NCI-H2029 treated with DMSO at 0.1 percent for 48 hours (cell line): ENCODE measurements at regions not wholly inside any gene's neighbourhood (a gene's known extent, or its start where the extent isn't known, plus 50 kb on each side); places are given as distances from the start of the nearest gene placed in this dataset.

Experiments used
- DNase-seq: peaks from one replicate; lab custom pipeline; 2025; lab: John Stamatoyannopoulos, UW

GRCh38 chr20:48276021-48276342 is 490.7 kb upstream of the SULF2 start:
- DNase-seq = no peak

- DNase-seq = no peak
Measured at GRCh38 chr20:48275286-48276020, 490.2 kb upstream of the SULF2 start.

- DNase-seq = no peak
Measured at GRCh38 chr20:48273843-48274242, 488.6 kb upstream of the SULF2 start.

GRCh38 chr20:48270885-48271284 is 485.6 kb upstream of the SULF2 start:
- no peak for DNase-seq

GRCh38 chr20:48267860-48268633 is 482.8 kb upstream of the SULF2 start:
- DNase-seq = no peak

- no peak for DNase-seq
Measured at GRCh38 chr20:48266571-48266970, 481.3 kb upstream of the SULF2 start.

- no peak for DNase-seq
Measured at GRCh38 chr20:48265791-48266190, 480.5 kb upstream of the SULF2 start.

GRCh38 chr20:48262955-48263354 is 477.7 kb upstream of the SULF2 start:
- no peak for DNase-seq

- no peak for DNase-seq
Measured at GRCh38 chr20:48262466-48262865, 477.2 kb upstream of the SULF2 start.

GRCh38 chr20:48261398-48261910 is 476.2 kb upstream of the SULF2 start:
- DNase-seq = no peak

- DNase-seq = no peak
Measured at GRCh38 chr20:48260129-48260756, 475.0 kb upstream of the SULF2 start.

GRCh38 chr20:48259456-48259855 is 474.2 kb upstream of the SULF2 start:
- no peak for DNase-seq

GRCh38 chr20:48257833-48258232 is 472.6 kb upstream of the SULF2 start:
- no peak for DNase-seq

- no peak for DNase-seq
Measured at GRCh38 chr20:48247961-48248360, 462.7 kb upstream of the SULF2 start.

- DNase-seq = no peak
Measured at GRCh38 chr20:48246061-48246790, 460.9 kb upstream of the SULF2 start.

- DNase-seq = no peak
Measured at GRCh38 chr20:48242623-48243022, 457.3 kb upstream of the SULF2 start.

- no peak for DNase-seq
Measured at GRCh38 chr20:48241482-48241881, 456.2 kb upstream of the SULF2 start.

GRCh38 chr20:48238781-48239180 is 453.5 kb upstream of the SULF2 start:
- no peak for DNase-seq

GRCh38 chr20:48238326-48238725 is 453.0 kb upstream of the SULF2 start:
- no peak for DNase-seq

GRCh38 chr20:48236000-48236970 is 451.0 kb upstream of the SULF2 start:
- DNase-seq = no peak

- no peak for DNase-seq
Measured at GRCh38 chr20:48234951-48235350, 449.7 kb upstream of the SULF2 start.
